IMR-90 (cell line): ENCODE measurements at regions not wholly inside any gene's neighbourhood (a gene's known extent, or its start where the extent isn't known, plus 50 kb on each side); places are given as distances from the start of the nearest gene placed in this dataset.

Experiments
- BHLHE40 ChIP-seq: fragments of 150-350 bp; IDR thresholded peaks from 2 replicates; pipeline ENCODE4 v1.6.1; 2016; ENCODE audit warnings: mild to moderate bottlenecking, low read depth, low read length
- ELK1 ChIP-seq: fragments of 150-350 bp; IDR thresholded peaks from 2 replicates; pipeline ENCODE4 v1.6.1; 2016; ENCODE audit warnings: low read depth, mild to moderate bottlenecking, low read length, moderate library complexity, borderline replicate concordance
- FOS ChIP-seq: fragments of 150-350 bp; IDR thresholded peaks from 2 replicates; pipeline ENCODE4 v1.6.1; 2016; ENCODE audit warnings: low read depth, low read length
- MAFK ChIP-seq: IDR thresholded peaks from 2 replicates; pipeline ENCODE4 v1.6.1; 2012; ENCODE audit warnings: low read depth, low read length, improper control_type of control experiment
- MAZ ChIP-seq: IDR thresholded peaks from 2 replicates; pipeline ENCODE4 v1.6.1; 2012; ENCODE audit warnings: low read depth, mild to moderate bottlenecking, low read length, improper control_type of control experiment, moderate library complexity, borderline replicate concordance
- MXI1 ChIP-seq: IDR thresholded peaks from 2 replicates; pipeline ENCODE4 v1.6.1; 2012; ENCODE audit warnings: low read depth, mild to moderate bottlenecking, low read length, moderate library complexity, borderline replicate concordance
- POLR2A ChIP-seq: IDR thresholded peaks from 2 replicates; pipeline ENCODE4 v1.6.1; 2012; ENCODE audit warnings: mild to moderate bottlenecking, low read depth, low read length
- RAD21 ChIP-seq: IDR thresholded peaks from 2 replicates; pipeline ENCODE4 v1.6.1; 2012; ENCODE audit warnings: low read length, improper control_type of control experiment
- RCOR1 ChIP-seq: IDR thresholded peaks from 2 replicates; pipeline ENCODE4 v1.6.1; 2012; ENCODE audit warnings: mild to moderate bottlenecking, low read length, improper control_type of control experiment; ENCODE audit not compliant: insufficient replicate concordance
- SMC3 ChIP-seq: fragments of 150-350 bp; IDR thresholded peaks from 2 replicates; pipeline ENCODE4 v1.6.1; 2016; ENCODE audit warnings: low read depth, mild to moderate bottlenecking, antibody characterized with exemption, low read length, moderate library complexity
- TF ChIP-seq, protein P1 (sequence below): conservative IDR thresholded peaks from 2 replicates; pipeline ENCODE4 v1.5.1; 2012; ENCODE audit warnings: mild to moderate bottlenecking, low read depth, low read length, improper control_type of control experiment

DNA sequence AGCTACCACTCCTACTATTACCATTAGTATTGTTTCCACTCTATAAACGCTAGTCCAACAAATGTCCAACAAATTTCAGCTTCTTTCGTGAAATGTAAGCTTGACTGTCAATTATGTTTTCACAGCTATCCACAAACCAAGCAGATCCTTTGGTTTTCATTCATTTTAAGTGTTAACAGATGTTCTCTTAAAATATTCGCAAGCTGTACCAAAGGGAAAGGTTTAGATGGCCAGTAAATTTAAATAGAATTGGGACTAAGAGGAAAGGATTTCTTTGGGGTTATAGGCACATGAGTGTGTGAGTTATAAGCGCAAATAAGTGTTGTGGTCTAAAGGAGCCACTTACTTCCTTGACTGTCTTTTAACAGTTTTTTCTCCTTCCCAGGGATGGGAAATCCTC, 136.8 kb upstream of the ADRA1B start:
- TF ChIP-seq, protein P1, sequence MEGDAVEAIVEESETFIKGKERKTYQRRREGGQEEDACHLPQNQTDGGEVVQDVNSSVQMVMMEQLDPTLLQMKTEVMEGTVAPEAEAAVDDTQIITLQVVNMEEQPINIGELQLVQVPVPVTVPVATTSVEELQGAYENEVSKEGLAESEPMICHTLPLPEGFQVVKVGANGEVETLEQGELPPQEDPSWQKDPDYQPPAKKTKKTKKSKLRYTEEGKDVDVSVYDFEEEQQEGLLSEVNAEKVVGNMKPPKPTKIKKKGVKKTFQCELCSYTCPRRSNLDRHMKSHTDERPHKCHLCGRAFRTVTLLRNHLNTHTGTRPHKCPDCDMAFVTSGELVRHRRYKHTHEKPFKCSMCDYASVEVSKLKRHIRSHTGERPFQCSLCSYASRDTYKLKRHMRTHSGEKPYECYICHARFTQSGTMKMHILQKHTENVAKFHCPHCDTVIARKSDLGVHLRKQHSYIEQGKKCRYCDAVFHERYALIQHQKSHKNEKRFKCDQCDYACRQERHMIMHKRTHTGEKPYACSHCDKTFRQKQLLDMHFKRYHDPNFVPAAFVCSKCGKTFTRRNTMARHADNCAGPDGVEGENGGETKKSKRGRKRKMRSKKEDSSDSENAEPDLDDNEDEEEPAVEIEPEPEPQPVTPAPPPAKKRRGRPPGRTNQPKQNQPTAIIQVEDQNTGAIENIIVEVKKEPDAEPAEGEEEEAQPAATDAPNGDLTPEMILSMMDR = no peak
- TF ChIP-seq RAD21 (no peak), POLR2A (no peak), RCOR1 (no peak), ELK1 (no peak), MAFK (no peak), MAZ (no peak), MXI1 (no peak), FOS (no peak), SMC3 (no peak), BHLHE40 (no peak)
